ENCODE measurements at regions not wholly inside any gene's neighbourhood (a gene's known extent, or its start where the extent isn't known, plus 50 kb on each side); places are given as distances from the start of the nearest gene placed in this dataset.

DNA sequence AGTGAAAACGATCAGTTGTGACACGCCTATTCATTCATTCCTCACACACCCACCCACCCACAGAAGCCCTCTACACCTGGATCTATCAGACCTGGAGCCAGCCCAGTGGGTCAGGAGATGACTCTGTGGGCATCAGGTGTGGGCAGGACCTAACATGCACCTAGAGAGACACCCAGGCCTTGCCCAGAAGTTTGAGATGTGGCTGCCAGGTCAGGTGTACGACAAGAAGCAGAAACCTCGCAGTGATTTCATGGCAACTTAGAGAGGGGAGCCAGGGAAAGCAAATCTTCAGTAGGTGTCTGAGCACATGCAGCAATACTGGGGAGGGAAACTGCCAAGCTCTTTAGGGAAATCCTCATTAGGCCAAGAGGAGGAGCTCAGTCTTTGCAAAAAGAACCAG, 264.7 kb upstream of the ROPN1 start:
- H2AFZ ChIP-seq (ENCODE audit: low read length), result no peak overlapping the region
- TF ChIP-seq, protein P1, sequence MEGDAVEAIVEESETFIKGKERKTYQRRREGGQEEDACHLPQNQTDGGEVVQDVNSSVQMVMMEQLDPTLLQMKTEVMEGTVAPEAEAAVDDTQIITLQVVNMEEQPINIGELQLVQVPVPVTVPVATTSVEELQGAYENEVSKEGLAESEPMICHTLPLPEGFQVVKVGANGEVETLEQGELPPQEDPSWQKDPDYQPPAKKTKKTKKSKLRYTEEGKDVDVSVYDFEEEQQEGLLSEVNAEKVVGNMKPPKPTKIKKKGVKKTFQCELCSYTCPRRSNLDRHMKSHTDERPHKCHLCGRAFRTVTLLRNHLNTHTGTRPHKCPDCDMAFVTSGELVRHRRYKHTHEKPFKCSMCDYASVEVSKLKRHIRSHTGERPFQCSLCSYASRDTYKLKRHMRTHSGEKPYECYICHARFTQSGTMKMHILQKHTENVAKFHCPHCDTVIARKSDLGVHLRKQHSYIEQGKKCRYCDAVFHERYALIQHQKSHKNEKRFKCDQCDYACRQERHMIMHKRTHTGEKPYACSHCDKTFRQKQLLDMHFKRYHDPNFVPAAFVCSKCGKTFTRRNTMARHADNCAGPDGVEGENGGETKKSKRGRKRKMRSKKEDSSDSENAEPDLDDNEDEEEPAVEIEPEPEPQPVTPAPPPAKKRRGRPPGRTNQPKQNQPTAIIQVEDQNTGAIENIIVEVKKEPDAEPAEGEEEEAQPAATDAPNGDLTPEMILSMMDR (IDR thresholded peaks at IDR 0.05; ENCODE audit: low read length), result no peak
- no peak for TF ChIP-seq EZH2 (optimal IDR thresholded peaks at IDR 0.05; ENCODE audit: low read depth, low read length)
- TF ChIP-seq EZH2phosphoT487 (IDR thresholded peaks at IDR 0.05; ENCODE audit: low read length), result no peak
- no peak overlapping the region for H3K9ac ChIP-seq (ENCODE audit: low read length)
- no peaks in the 10 kb centered on the region for H3K9me3 ChIP-seq (replicated peaks; ENCODE audit: insufficient read depth, low read length)
- no peak for DNase-seq
- H3F3A ChIP-seq (ENCODE audit: insufficient read depth, low read length), result no peaks in the 10 kb centered on the region
- no peak overlapping the region for H3K4me2 ChIP-seq (ENCODE audit: low read depth, low read length)
- H3K79me2 ChIP-seq (ENCODE audit: low read length), result no peaks in the 10 kb centered on the region
- H3K27ac ChIP-seq (ENCODE audit: low read length), result no peak overlapping the region
- H3K36me3 ChIP-seq (replicated peaks; ENCODE audit: insufficient read depth, low read length), result no peaks in the 10 kb centered on the region
- H3K4me1 ChIP-seq (ENCODE audit: low read length), result no peaks in the 10 kb centered on the region
- no peak overlapping the region for H3K4me3 ChIP-seq (ENCODE audit: low read length)
- H3K27me3 ChIP-seq (replicated peaks; ENCODE audit: insufficient read depth, low read length), result no peaks in the 10 kb centered on the region
- H4K20me1 ChIP-seq (ENCODE audit: insufficient read depth, low read length), result no peaks in the 10 kb centered on the region
- H3K9me2 ChIP-seq (replicated peaks; ENCODE audit: insufficient read depth, low read length), result no peaks in the 10 kb centered on the region

DNA sequence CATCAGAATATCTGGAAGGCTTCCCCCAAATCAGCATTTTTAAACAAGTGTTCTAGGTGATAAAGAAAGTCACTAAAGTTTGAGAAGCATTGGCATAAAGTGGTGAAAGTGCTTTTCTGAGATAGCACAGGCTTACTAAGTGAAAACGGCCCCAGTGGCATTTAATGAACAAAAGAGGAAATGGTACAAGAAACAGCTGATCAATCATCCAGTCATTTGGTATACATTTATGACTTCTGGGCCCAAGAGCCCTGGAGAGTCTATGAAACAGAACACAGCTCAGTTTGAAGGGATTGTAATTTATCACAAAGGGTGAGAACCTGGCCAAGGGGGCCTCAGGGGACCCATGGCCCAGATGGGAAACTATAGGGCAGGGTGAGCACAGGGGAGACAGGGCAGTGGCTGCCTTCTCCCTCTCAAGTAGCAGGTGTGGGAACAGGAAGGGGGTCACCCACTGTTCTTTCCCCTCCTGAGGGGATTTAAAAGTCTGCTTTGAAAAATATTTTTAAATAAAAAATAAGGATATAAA, 265.5 kb upstream of the ROPN1 start:
- Histone ChIP-seq H4K20me1 (ENCODE audit: insufficient read depth, low read length) (no peaks in the 10 kb centered on the region), H3K36me3 (replicated peaks; ENCODE audit: insufficient read depth, low read length) (no peaks in the 10 kb centered on the region), H3K27ac (ENCODE audit: low read length) (no peak overlapping the region), H3K79me2 (ENCODE audit: low read length) (no peaks in the 10 kb centered on the region), H3K4me1 (ENCODE audit: low read length) (no peaks in the 10 kb centered on the region), H3K9me2 (replicated peaks; ENCODE audit: insufficient read depth, low read length) (no peaks in the 10 kb centered on the region), H3K9ac (ENCODE audit: low read length) (no peak overlapping the region), H3K9me3 (replicated peaks; ENCODE audit: insufficient read depth, low read length) (no peaks in the 10 kb centered on the region), H3K27me3 (replicated peaks; ENCODE audit: insufficient read depth, low read length) (no peaks in the 10 kb centered on the region), H3K4me2 (ENCODE audit: low read depth, low read length) (no peak overlapping the region), H3K4me3 (ENCODE audit: low read length) (no peak overlapping the region), H3F3A (ENCODE audit: insufficient read depth, low read length) (no peaks in the 10 kb centered on the region), H2AFZ (ENCODE audit: low read length) (no peak overlapping the region)
- no peak for DNase-seq
- TF ChIP-seq, protein P1 (IDR thresholded peaks at IDR 0.05; ENCODE audit: low read length), result no peak
- TF ChIP-seq EZH2phosphoT487 (IDR thresholded peaks at IDR 0.05; ENCODE audit: low read length) (no peak), EZH2 (optimal IDR thresholded peaks at IDR 0.05; ENCODE audit: low read depth, low read length) (no peak)

DNA sequence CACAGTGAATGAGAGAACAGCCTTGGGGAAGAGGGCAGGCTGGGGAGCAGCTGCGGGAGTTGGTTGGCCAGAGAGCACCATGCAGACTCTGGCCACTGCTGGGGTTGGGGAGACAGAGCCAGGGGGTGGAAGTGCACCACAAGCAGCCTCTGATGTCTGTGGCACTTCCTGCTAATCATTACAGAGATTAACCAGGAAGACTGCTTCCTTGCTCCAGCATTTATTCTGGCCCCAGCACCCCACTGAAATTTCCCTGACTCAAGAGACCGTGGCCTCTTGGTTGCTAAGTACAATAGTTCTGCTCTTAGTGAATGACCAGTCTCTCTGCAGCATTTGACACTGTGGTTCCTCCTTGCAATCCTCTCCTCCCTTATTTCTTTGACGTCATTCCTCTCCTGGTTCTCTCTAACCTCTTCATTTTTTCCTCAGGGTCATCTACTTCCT, 266.2 kb upstream of the ROPN1 start:
- H3K4me2 ChIP-seq (ENCODE audit: low read depth, low read length), result no peak overlapping the region
- no peak overlapping the region for H3K4me3 ChIP-seq (ENCODE audit: low read length)
- no peak overlapping the region for H2AFZ ChIP-seq (ENCODE audit: low read length)
- no peaks in the 10 kb centered on the region for H3K36me3 ChIP-seq (replicated peaks; ENCODE audit: insufficient read depth, low read length)
- no peaks in the 10 kb centered on the region for H3F3A ChIP-seq (ENCODE audit: insufficient read depth, low read length)
- no peaks in the 10 kb centered on the region for H3K9me2 ChIP-seq (replicated peaks; ENCODE audit: insufficient read depth, low read length)
- no peaks in the 10 kb centered on the region for H3K27me3 ChIP-seq (replicated peaks; ENCODE audit: insufficient read depth, low read length)
- TF ChIP-seq EZH2phosphoT487 (IDR thresholded peaks at IDR 0.05; ENCODE audit: low read length) (no peak), EZH2 (optimal IDR thresholded peaks at IDR 0.05; ENCODE audit: low read depth, low read length) (no peak)
- TF ChIP-seq, protein P1 (IDR thresholded peaks at IDR 0.05; ENCODE audit: low read length), result no peak
- no peaks in the 10 kb centered on the region for H3K4me1 ChIP-seq (ENCODE audit: low read length)
- H4K20me1 ChIP-seq (ENCODE audit: insufficient read depth, low read length), result no peaks in the 10 kb centered on the region
- DNase-seq, result no peak
- no peaks in the 10 kb centered on the region for H3K9me3 ChIP-seq (replicated peaks; ENCODE audit: insufficient read depth, low read length)
- H3K27ac ChIP-seq (ENCODE audit: low read length), result no peak overlapping the region
- no peaks in the 10 kb centered on the region for H3K79me2 ChIP-seq (ENCODE audit: low read length)
- no peak overlapping the region for H3K9ac ChIP-seq (ENCODE audit: low read length)
